Stomach (tissue), 8 donors: ENCODE measurements at regions not wholly inside any gene's neighbourhood (a gene's known extent, or its start where the extent isn't known, plus 50 kb on each side); places are given as distances from the start of the nearest gene placed in this dataset.

Experiments used
- DNase-seq, 2 donors: peaks; one replicate each; pipeline versions ENCODE4 v3.0.0 to v3.0.0-alpha.2; 2013 to 2019
- H3K27ac ChIP-seq, 5 donors: fragments of 200-600 bp in 4 of 5; sonication (generic) in 4 of 5; one replicate each; pipeline ENCODE4 v1.5.1; 2013 to 2019; ENCODE audit warnings: mild to moderate bottlenecking in 1 of 5, moderate library complexity in 1 of 5
- H3K27me3 ChIP-seq, 3 donors: fragments of 200-600 bp; sonication (generic); one replicate each; pipeline ENCODE4 v1.5.1; 2017 to 2019; ENCODE audit warnings: mixed run types in 1 of 3
- H3K36me3 ChIP-seq, 4 donors: fragments of 200-600 bp; sonication (generic); 1 replicate in 3 of 4; 2 replicates in 1 of 4; pipeline ENCODE4 v1.5.1; 2016 to 2019
- H3K4me1 ChIP-seq, 4 donors: fragments of 200-600 bp; sonication (generic); one replicate each; pipeline ENCODE4 v1.5.1; 2016 to 2019
- H3K4me3 ChIP-seq, 4 donors: fragments of 200-600 bp; sonication (generic) in 3 of 4; one replicate each; pipeline ENCODE4 v1.5.1; 2016 to 2019; ENCODE audit warnings: mild to moderate bottlenecking in 1 of 4
- H3K9me3 ChIP-seq, 4 donors: fragments of 200-600 bp; sonication (generic); one replicate each; pipeline ENCODE4 v1.5.1; 2016 to 2019
- CTCF ChIP-seq, 7 experiments: fragments of 450-650 bp in 4 of 7; fragments of 200-600 bp in 3 of 7; sonication (generic) in 3 of 7; IDR thresholded peaks; one replicate each; pipeline ENCODE4 v1.5.1; 2016 to 2019; ENCODE audit warnings: antibody characterized with exemption in 7 of 7, control low read depth in 2 of 7, mild to moderate bottlenecking in 1 of 7
- EP300 ChIP-seq: sonication (generic); formaldehyde crosslinking; IDR thresholded peaks from one replicate; pipeline ENCODE4 v1.6.1; 2017; ENCODE audit warnings: antibody characterized with exemption
- POLR2A ChIP-seq, 4 donors: fragments of 450-650 bp; IDR thresholded peaks; one replicate each; pipeline ENCODE4 v1.6.1; 2016; ENCODE audit warnings: antibody characterized with exemption in 4 of 4, control low read depth in 2 of 4, mild to moderate bottlenecking in 1 of 4, moderate library complexity in 1 of 4
- POLR2AphosphoS5 ChIP-seq, 3 donors: sonication (generic); formaldehyde crosslinking; IDR thresholded peaks; one replicate each; pipeline ENCODE4 v1.6.1; 2016; ENCODE audit warnings: antibody characterized with exemption in 3 of 3
- WGBS, 5 donors: extraction: QIAGEN DNeasy Blood & Tissue Kit in 3 of 5; methylation state at CpG; one replicate each; pipeline versions ENCODE4 v1.1.5 to v1.1.7; 2013 to 2018; 5-methylcytosine and 5-hydroxymethylcytosine counted together
- intact Hi-C: fragments of 100-400 bp; cut with DNase I; formaldehyde crosslinking; loops from one replicate; pipeline ENCODE4 v1.15.1; 2023; ENCODE audit warnings: low total_unique reads
- donor health status: healthy with polysubstance abuse.
- donor health status: Bipolar disorder and iron deficiency.
- donor health status: healthy.

- Histone ChIP-seq H3K9me3 (no peaks in the 10 kb centered on the region), H3K27me3 (no peaks in the 10 kb centered on the region)
Observed at GRCh38 chr5:98268162-98268860, 505.2 kb upstream of the RGMB start.

GRCh38 chr5:98275980-98276379 lies 497.5 kb upstream of the RGMB start:
- Histone ChIP-seq H3K27ac (no peak overlapping the region), H3K9me3 (no peaks in the 10 kb centered on the region), H3K4me3 (no peak overlapping the region), H3K27me3 (no peaks in the 10 kb centered on the region), H3K4me1 (peaks cover 0 to 9% (median 0%) of the 10 kb centered on the region in 4 donors), H3K36me3 (no peaks in the 10 kb centered on the region)
- intact Hi-C loops: no loop called here
- no peak for DNase-seq
- 74 to 81% (median 78%) methylated on average over 1 of the region's 1 CpG for WGBS, 5 donors
- TF ChIP-seq CTCF (IDR thresholded peaks at IDR 0.05) (no peak), POLR2AphosphoS5 (IDR thresholded peaks at IDR 0.05) (no peak), POLR2A (IDR thresholded peaks at IDR 0.05) (no peak), EP300 (no peak)

More at GRCh38 chr5:98268162-98268860, 505.2 kb upstream of the RGMB start:
- intact Hi-C loops: no loop called here
- Histone ChIP-seq H3K4me3 (no peak overlapping the region), H3K36me3 (no peaks in the 10 kb centered on the region), H3K27ac (no peak overlapping the region), H3K4me1 (no peaks in the 10 kb centered on the region)
- DNase-seq: no peak
- TF ChIP-seq POLR2AphosphoS5 (IDR thresholded peaks at IDR 0.05): no peak
- no peak for TF ChIP-seq EP300
- TF ChIP-seq CTCF (IDR thresholded peaks at IDR 0.05): no peak
- no peak for TF ChIP-seq POLR2A (IDR thresholded peaks at IDR 0.05)
- WGBS, 5 donors: 91 to 96% (median 95%) methylated on average over 7 of the region's 7 CpGs

- DNase-seq: no peak
- Histone ChIP-seq H3K27me3 (no peaks in the 10 kb centered on the region), H3K27ac (no peak overlapping the region), H3K9me3 (no peaks in the 10 kb centered on the region), H3K4me3 (no peak overlapping the region), H3K4me1 (no peaks in the 10 kb centered on the region), H3K36me3 (no peaks in the 10 kb centered on the region)
- WGBS, 5 donors: 54 to 73% (median 61%) methylated on average over 1 of the region's 1 CpG
- intact Hi-C loops: no loop called here
- TF ChIP-seq POLR2A (IDR thresholded peaks at IDR 0.05) (no peak), POLR2AphosphoS5 (IDR thresholded peaks at IDR 0.05) (no peak), EP300 (no peak), CTCF (IDR thresholded peaks at IDR 0.05) (no peak)
Observed at GRCh38 chr5:98282521-98282920, 490.9 kb upstream of the RGMB start.

GRCh38 chr5:98292496-98292895 lies 481.0 kb upstream of the RGMB start:
- Histone ChIP-seq H3K9me3 (no peaks in the 10 kb centered on the region), H3K36me3 (no peaks in the 10 kb centered on the region), H3K27me3 (no peaks in the 10 kb centered on the region), H3K27ac (no peak overlapping the region), H3K4me3 (no peak overlapping the region), H3K4me1 (no peaks in the 10 kb centered on the region)
- WGBS, 5 donors: 78 to 87% (median 81%) methylated on average over 3 of the region's 3 CpGs
- TF ChIP-seq EP300: no peak
- TF ChIP-seq POLR2A (IDR thresholded peaks at IDR 0.05): no peak
- TF ChIP-seq POLR2AphosphoS5 (IDR thresholded peaks at IDR 0.05): no peak
- intact Hi-C loops: no loop called here
- DNase-seq: no peak

GRCh38 chr5:98296426-98296825 lies 477.0 kb upstream of the RGMB start:
- H3K36me3 ChIP-seq: no peaks in the 10 kb centered on the region
- no peak overlapping the region for H3K4me3 ChIP-seq
- 77 to 88% (median 80%) methylated on average over 3 of the region's 3 CpGs for whole genome bisulfite sequencing, 5 donors
- no peak for DNase-seq
- no peaks in the 10 kb centered on the region for H3K4me1 ChIP-seq
- no peak overlapping the region for H3K27ac ChIP-seq
- TF ChIP-seq POLR2AphosphoS5 (IDR thresholded peaks at IDR 0.05): no peak
- no peak for TF ChIP-seq EP300
- no peak for TF ChIP-seq POLR2A (IDR thresholded peaks at IDR 0.05)
- no peak for TF ChIP-seq CTCF (IDR thresholded peaks at IDR 0.05)
- no peaks in the 10 kb centered on the region for H3K9me3 ChIP-seq
- H3K27me3 ChIP-seq: no peaks in the 10 kb centered on the region
- intact Hi-C loops: no loop called here
